A549 (cell line): ENCODE measurements at regions not wholly inside any gene's neighbourhood (a gene's known extent, or its start where the extent isn't known, plus 50 kb on each side); places are given as distances from the start of the nearest gene placed in this dataset.

ENCODE experiments used
- ATAC-seq, 2 experiments: fragments of 200-7000 bp in 1 of 2; fragments of >200 bp in 1 of 2; cut with Nextera tagmentation in 1 of 2; cut with Tn5 transposase in 1 of 2; 3 replicates each; pipeline versions ENCODE4 v1.8.0 to v1.9.1; 2018 to 2020; ENCODE audit warnings: mild to moderate bottlenecking in 1 of 2, moderate library complexity in 1 of 2
- CTCF ChIA-PET: fragments of 300-600 bp; sonication (Branson Sonifier 250); formaldehyde crosslinking; extraction: SDS; loops from one replicate; lab custom pipeline; 2021; ENCODE audit warnings: antibody characterized with exemption, inconsistent platforms; lab: Yijun Ruan, JAX
- POLR2A ChIA-PET: fragments of 350-600 bp; formaldehyde crosslinking; extraction: SDS; loops from one replicate; lab custom pipeline; 2021; ENCODE audit warnings: antibody characterized with exemption, inconsistent platforms; lab: Yijun Ruan, JAX
- DNase-seq, 2 experiments: peaks; one replicate each; pipeline versions ENCODE4 v3.0.0 to v3.0.0-alpha.2; 2011 to 2016; ENCODE audit warnings: low read depth in 1 of 2, low spot score in 1 of 2
- FAIRE-seq: peaks from 2 replicates; lab custom pipeline; 2011; peaks lifted over from hg19 to GRCh38; lab: Jason Lieb, UNC
- H3K27ac ChIP-seq, 2 experiments: fragments of >200 bp; sonication (Bioruptor Twin); formaldehyde crosslinking; 3 replicates each; pipeline ENCODE4 v1.5.1; 2016 to 2017
- H3K4me1 ChIP-seq: fragments of >200 bp; sonication (Bioruptor Twin); formaldehyde crosslinking; 3 replicates; pipeline ENCODE4 v1.6.1; 2016
- H3K4me2 ChIP-seq: fragments of >200 bp; sonication (Bioruptor Twin); formaldehyde crosslinking; 3 replicates; pipeline ENCODE4 v1.6.1; 2016
- H3K4me3 ChIP-seq: fragments of >200 bp; sonication (Bioruptor Twin); formaldehyde crosslinking; 3 replicates; pipeline ENCODE4 v1.5.1; 2016
- H3K9me3 ChIP-seq: fragments of >200 bp; sonication (Bioruptor Twin); formaldehyde crosslinking; 3 replicates; pipeline ENCODE4 v1.6.1; 2016
- EHF ChIP-seq: fragments of 250-450 bp; sonication (Bioruptor Pico); IDR thresholded peaks from 2 replicates; pipeline ENCODE4 v1.5.0; 2020; ENCODE audit warnings: mild to moderate bottlenecking
- EHMT2 ChIP-seq: fragments of 200-600 bp; sonication (generic); IDR thresholded peaks from 2 replicates; pipeline ENCODE4 v1.6.1; 2016; ENCODE audit warnings: antibody characterized with exemption, low read depth, mild to moderate bottlenecking, moderate library complexity
- EP300 ChIP-seq, 2 experiments: fragments of >200 bp; sonication (Bioruptor Twin); formaldehyde crosslinking; IDR thresholded peaks; 2 replicates in 1 of 2; 3 replicates in 1 of 2; pipeline ENCODE4 v1.6.1; 2016 to 2017
- ESRRA ChIP-seq: fragments of 150-350 bp; IDR thresholded peaks from 2 replicates; pipeline ENCODE4 v1.6.1; 2014; ENCODE audit warnings: mild to moderate bottlenecking, low read length, borderline replicate concordance
- FOSL2 ChIP-seq, 2 experiments: fragments of 450-650 bp in 1 of 2; fragments of >200 bp in 1 of 2; sonication (Bioruptor Twin) in 1 of 2; formaldehyde crosslinking; IDR thresholded peaks; 2 replicates each; pipeline versions ENCODE4 v1.5.0 to v1.6.1; 2016 to 2020; ENCODE audit warnings: mild to moderate bottlenecking in 1 of 2, moderate library complexity in 1 of 2
- GATA3 ChIP-seq: IDR thresholded peaks from 2 replicates; pipeline ENCODE4 v1.6.1; 2012; ENCODE audit warnings: borderline replicate concordance
- HDAC2 ChIP-seq: fragments of 200-600 bp; sonication (generic); IDR thresholded peaks from 2 replicates; pipeline ENCODE4 v1.6.1; 2016
- HOXB13 ChIP-seq: fragments of 250-450 bp; sonication (Bioruptor Pico); IDR thresholded peaks from 2 replicates; pipeline ENCODE4 v1.5.0; 2020; ENCODE audit warnings: low read depth, mild to moderate bottlenecking, moderate library complexity
- JUN ChIP-seq, 2 experiments: fragments of >200 bp; sonication (Bioruptor Twin); formaldehyde crosslinking; IDR thresholded peaks; 2 replicates in 1 of 2; 3 replicates in 1 of 2; pipeline ENCODE4 v1.6.1; 2016 to 2017
- JUNB ChIP-seq: fragments of >200 bp; sonication (Bioruptor Twin); formaldehyde crosslinking; IDR thresholded peaks from 2 replicates; pipeline ENCODE4 v1.6.1; 2016
- KDM5A ChIP-seq: fragments of 200-600 bp; sonication (generic); IDR thresholded peaks from 2 replicates; pipeline ENCODE4 v1.6.1; 2016; ENCODE audit warnings: antibody characterized with exemption, mild to moderate bottlenecking
- NFE2L2 ChIP-seq: fragments of 150-350 bp; conservative IDR thresholded peaks from 2 replicates; pipeline ENCODE4 v1.6.1; 2014; ENCODE audit warnings: low read length
- RCOR1 ChIP-seq: fragments of 150-350 bp; IDR thresholded peaks from 2 replicates; pipeline ENCODE4 v1.6.1; 2014; ENCODE audit warnings: antibody characterized with exemption, low read length, low read depth
- RNF2 ChIP-seq: fragments of 200-600 bp; sonication (generic); IDR thresholded peaks from 2 replicates; pipeline ENCODE4 v1.6.1; 2016; ENCODE audit warnings: low read depth, mild to moderate bottlenecking, antibody characterized with exemption, moderate library complexity, borderline replicate concordance
- SMC3 ChIP-seq: fragments of >200 bp; sonication (Bioruptor Twin); formaldehyde crosslinking; IDR thresholded peaks from 3 replicates; pipeline ENCODE4 v1.6.1; 2018; ENCODE audit warnings: inconsistent platforms
- SREBF2 ChIP-seq: fragments of 450-650 bp; IDR thresholded peaks from 2 replicates; pipeline ENCODE4 v1.6.1; 2014; ENCODE audit warnings: mild to moderate bottlenecking, moderate library complexity
- WGBS: methylation state at CpG from one replicate; pipeline ENCODE4 v1.1.6; 2017; ENCODE audit errors: missing lambda C conversion rate; 5-methylcytosine and 5-hydroxymethylcytosine counted together
- TF ChIP-seq, protein P1 (sequence below): fragments of 150-350 bp; IDR thresholded peaks from 2 replicates; pipeline ENCODE4 v1.6.1; 2014; ENCODE audit warnings: low read depth, mild to moderate bottlenecking, low read length
- TF ChIP-seq, protein P2 (sequence below): fragments of >200 bp; sonication (Bioruptor Twin); formaldehyde crosslinking; IDR thresholded peaks from 3 replicates; pipeline ENCODE4 v1.5.1; 2016
- TF ChIP-seq, protein P3 (sequence below): fragments of 450-650 bp; IDR thresholded peaks from 2 replicates; pipeline ENCODE4 v1.6.1; 2014; ENCODE audit warnings: antibody characterized with exemption
- TF ChIP-seq, protein P4 (sequence below): fragments of >200 bp; sonication (Bioruptor Twin); formaldehyde crosslinking; IDR thresholded peaks from 3 replicates; pipeline ENCODE4 v1.6.1; 2016
- TF ChIP-seq, protein P5 (sequence below): IDR thresholded peaks from 2 replicates; pipeline ENCODE4 v1.6.1; 2012

DNA sequence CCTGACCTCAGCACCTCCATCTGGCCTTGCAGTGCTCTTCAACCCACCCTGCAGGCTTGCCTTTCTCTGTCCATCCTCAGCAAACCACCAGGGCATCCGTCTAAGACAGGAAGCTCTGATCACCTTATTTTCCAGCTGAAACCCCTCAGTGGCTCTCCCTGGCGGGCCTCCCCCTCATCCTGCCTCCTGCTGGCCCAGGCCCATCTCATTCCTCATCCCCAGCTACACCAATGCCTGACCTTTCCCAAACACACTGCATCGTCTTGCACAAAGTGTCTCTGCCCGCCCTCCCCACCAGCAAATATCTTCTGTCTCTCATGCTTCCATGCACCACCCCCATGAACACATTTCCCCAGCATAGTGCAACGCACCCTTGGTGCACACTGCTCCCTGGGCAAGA is 205.0 kb downstream of the TOMM20 start:
- ChIA-PET CTCF (interaction anchor here (3.5 kb wide), 1 partner anchor 160 kb away, joined by 15 read pairs; no protein-coding TSS in a partner anchor), POLR2A (no interaction called here)

DNA sequence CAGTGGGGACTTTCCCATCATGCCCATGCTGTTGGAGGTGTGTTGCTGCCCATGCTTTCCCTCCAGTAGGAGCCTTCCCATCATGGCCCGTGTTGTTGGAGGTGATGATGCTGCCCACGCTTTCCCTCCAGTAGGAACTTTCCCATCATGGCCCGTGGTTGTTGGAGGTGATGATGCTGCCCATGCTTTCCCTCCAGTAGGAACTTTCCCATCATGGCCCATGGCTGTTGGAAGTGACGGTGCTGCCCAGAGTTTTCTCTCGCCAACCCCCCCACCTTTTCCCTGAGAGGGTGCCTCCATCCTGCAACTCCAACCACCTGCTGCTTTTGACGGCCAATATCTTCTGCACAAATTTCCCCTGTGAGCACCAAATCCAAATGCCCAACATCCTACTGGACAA is 205.7 kb downstream of the TOMM20 start:
- no peak for TF ChIP-seq RCOR1
- no peak for TF ChIP-seq NFE2L2
- no peak for TF ChIP-seq EP300 (IDR thresholded peaks at IDR 0.05)
- TF ChIP-seq GATA3, result no peak
- TF ChIP-seq EHF, result no peak
- TF ChIP-seq, protein P1, sequence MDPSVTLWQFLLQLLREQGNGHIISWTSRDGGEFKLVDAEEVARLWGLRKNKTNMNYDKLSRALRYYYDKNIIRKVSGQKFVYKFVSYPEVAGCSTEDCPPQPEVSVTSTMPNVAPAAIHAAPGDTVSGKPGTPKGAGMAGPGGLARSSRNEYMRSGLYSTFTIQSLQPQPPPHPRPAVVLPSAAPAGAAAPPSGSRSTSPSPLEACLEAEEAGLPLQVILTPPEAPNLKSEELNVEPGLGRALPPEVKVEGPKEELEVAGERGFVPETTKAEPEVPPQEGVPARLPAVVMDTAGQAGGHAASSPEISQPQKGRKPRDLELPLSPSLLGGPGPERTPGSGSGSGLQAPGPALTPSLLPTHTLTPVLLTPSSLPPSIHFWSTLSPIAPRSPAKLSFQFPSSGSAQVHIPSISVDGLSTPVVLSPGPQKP, result no peak
- no peak for TF ChIP-seq HOXB13 (CRISPR knock-in tag)
- TF ChIP-seq JUN (IDR thresholded peaks at IDR 0.05), result no peak
- TF ChIP-seq, all 56 proteins: peak for 0
- 87% methylated on average over 6 of the region's 6 CpGs for WGBS
- Histone ChIP-seq H3K27ac (peak overlapping the region in 1 of 2 experiments; percentile 37; a peak in 3 of 6 replicates), H3K9me3 (no peaks in the 10 kb centered on the region), H3K4me3 (no peak overlapping the region), H3K4me1 (peaks cover 25% of the 10 kb centered on the region), H3K4me2 (no peak overlapping the region)
- DNase-seq (no peak), FAIRE-seq (no peak), ATAC-seq (no peak)
- CTCF ChIA-PET, result no interaction called here
- POLR2A ChIA-PET, result no interaction called here

More for the DNA sequence above, 205.0 kb downstream of the TOMM20 start:
- H3K4me3 ChIP-seq, result no peak overlapping the region
- no peak overlapping the region for H3K4me2 ChIP-seq
- WGBS, result 91% methylated on average over 5 of the region's 5 CpGs
- ATAC-seq, result no peak
- peak overlapping the region in 1 of 2 experiments; percentile 84; a peak in 3 of 6 replicates for H3K27ac ChIP-seq
- TF ChIP-seq NFE2L2, result no peak
- TF ChIP-seq EHMT2, result no peak
- TF ChIP-seq, protein P2, sequence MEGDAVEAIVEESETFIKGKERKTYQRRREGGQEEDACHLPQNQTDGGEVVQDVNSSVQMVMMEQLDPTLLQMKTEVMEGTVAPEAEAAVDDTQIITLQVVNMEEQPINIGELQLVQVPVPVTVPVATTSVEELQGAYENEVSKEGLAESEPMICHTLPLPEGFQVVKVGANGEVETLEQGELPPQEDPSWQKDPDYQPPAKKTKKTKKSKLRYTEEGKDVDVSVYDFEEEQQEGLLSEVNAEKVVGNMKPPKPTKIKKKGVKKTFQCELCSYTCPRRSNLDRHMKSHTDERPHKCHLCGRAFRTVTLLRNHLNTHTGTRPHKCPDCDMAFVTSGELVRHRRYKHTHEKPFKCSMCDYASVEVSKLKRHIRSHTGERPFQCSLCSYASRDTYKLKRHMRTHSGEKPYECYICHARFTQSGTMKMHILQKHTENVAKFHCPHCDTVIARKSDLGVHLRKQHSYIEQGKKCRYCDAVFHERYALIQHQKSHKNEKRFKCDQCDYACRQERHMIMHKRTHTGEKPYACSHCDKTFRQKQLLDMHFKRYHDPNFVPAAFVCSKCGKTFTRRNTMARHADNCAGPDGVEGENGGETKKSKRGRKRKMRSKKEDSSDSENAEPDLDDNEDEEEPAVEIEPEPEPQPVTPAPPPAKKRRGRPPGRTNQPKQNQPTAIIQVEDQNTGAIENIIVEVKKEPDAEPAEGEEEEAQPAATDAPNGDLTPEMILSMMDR, result no peak
- TF ChIP-seq RNF2, result no peak
- TF ChIP-seq JUN (IDR thresholded peaks at IDR 0.05), result no peak
- TF ChIP-seq, all 56 proteins: peak for 0
- Histone ChIP-seq H3K9me3 (no peaks in the 10 kb centered on the region), H3K4me1 (peaks cover 25% of the 10 kb centered on the region)
- no peak for FAIRE-seq
- DNase-seq, result no peak

DNA sequence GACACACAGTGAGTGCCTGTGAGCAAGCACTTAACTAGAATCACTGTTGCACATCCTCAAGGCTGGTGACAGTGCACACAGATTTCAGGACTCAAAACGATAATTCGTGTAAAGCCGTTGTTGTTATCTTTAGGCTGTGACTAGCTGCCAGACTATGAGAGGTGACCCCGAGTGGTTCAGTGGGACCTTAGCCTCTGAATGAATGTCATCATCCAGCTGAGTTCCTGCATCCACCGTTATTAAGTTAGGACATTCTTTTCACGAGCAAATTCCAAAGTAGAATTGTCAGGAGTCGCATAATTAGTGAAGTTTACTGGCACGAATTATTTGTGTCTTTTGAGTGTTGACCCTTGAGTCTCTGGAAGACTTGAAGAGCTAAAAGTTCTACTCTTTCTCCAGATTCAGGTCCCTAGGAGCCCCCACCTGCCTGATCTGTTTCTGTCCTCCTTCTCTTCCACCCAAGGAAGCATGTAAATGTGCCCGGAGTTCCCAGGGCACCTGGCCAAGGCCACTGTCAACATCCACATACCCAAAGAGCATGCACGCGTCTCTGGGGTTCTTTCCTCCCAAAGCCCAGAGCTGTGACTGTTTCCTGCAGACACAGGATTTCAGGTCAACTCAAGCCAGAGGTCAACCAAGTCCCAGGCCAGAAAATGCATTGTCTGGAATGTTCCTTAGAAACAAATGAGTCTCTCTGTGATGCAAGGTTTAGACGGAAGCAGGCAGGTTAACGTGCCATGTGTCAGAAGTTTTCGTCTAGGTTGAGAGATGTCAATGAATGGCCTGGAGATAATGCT is 207.2 kb downstream of the TOMM20 start:
- 85% methylated on average over 14 of the region's 14 CpGs for WGBS
- H3K9me3 ChIP-seq, result no peaks in the 10 kb centered on the region
- peaks cover 15% of the 10 kb centered on the region for H3K4me1 ChIP-seq
- no peak for DNase-seq
- ChIA-PET CTCF (no interaction called here), POLR2A (no interaction called here)
- TF ChIP-seq, protein P3, sequence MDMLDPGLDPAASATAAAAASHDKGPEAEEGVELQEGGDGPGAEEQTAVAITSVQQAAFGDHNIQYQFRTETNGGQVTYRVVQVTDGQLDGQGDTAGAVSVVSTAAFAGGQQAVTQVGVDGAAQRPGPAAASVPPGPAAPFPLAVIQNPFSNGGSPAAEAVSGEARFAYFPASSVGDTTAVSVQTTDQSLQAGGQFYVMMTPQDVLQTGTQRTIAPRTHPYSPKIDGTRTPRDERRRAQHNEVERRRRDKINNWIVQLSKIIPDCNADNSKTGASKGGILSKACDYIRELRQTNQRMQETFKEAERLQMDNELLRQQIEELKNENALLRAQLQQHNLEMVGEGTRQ, result no peak
- TF ChIP-seq ESRRA, result no peak
- no peak for TF ChIP-seq EP300 (IDR thresholded peaks at IDR 0.05)
- TF ChIP-seq SREBF2, result no peak
- TF ChIP-seq, protein P4, sequence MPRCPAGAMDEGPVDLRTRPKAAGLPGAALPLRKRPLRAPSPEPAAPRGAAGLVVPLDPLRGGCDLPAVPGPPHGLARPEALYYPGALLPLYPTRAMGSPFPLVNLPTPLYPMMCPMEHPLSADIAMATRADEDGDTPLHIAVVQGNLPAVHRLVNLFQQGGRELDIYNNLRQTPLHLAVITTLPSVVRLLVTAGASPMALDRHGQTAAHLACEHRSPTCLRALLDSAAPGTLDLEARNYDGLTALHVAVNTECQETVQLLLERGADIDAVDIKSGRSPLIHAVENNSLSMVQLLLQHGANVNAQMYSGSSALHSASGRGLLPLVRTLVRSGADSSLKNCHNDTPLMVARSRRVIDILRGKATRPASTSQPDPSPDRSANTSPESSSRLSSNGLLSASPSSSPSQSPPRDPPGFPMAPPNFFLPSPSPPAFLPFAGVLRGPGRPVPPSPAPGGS, result no peak
- TF ChIP-seq GATA3, result no peak
- no peak for TF ChIP-seq JUNB
- TF ChIP-seq FOSL2 (IDR thresholded peaks at IDR 0.05), result no peak
- TF ChIP-seq FOSL2 (CRISPR knock-in tag; IDR thresholded peaks at IDR 0.05), result no peak
- no peak for TF ChIP-seq HOXB13 (CRISPR knock-in tag)
- TF ChIP-seq SMC3, result no peak
- no peak for TF ChIP-seq KDM5A
- no peak for TF ChIP-seq HDAC2
- TF ChIP-seq, protein P5, sequence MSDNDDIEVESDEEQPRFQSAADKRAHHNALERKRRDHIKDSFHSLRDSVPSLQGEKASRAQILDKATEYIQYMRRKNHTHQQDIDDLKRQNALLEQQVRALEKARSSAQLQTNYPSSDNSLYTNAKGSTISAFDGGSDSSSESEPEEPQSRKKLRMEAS, result no peak
- H3K27ac ChIP-seq, result peak overlapping the region in 1 of 2 experiments; percentile 37; a peak in 3 of 6 replicates
- H3K4me2 ChIP-seq, result no peak overlapping the region
- no peak for ATAC-seq
- no peak overlapping the region for H3K4me3 ChIP-seq
- FAIRE-seq, result no peak
